Inferior parietal cortex (tissue), 1 donor: ENCODE measurements at regions not wholly inside any gene's neighbourhood (a gene's known extent, or its start where the extent isn't known, plus 50 kb on each side); places are given as distances from the start of the nearest gene placed in this dataset.

Experiments used
- DNase-seq: peaks from one replicate; pipeline ENCODE4 v3.0.0-alpha.2; 2016; ENCODE audit errors: extremely low spot score

GRCh38 chr7:96410126-96410839, 88.4 kb upstream of the SLC25A13 start:
- no peak for DNase-seq

DNA sequence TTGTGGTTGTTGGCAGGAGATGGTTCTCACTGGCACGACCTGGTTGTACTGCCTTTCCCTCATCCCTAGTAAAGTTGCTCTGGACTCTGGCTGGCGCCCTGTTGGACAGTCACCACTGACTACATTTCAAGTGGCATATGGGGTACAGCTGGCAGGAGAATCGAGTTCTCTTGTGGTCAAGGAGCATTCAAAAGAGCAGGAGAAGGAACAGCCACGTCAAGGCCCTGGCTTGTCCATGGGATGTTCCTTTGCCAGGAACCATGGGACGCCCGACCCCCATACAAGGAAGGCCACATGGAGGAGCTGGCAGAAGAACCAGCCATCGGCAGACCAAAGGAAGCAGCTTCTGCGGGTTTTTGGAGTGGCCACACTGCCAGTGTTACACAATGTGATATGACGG, 87.0 kb upstream of the SLC25A13 start:
- no peak for DNase-seq

DNA sequence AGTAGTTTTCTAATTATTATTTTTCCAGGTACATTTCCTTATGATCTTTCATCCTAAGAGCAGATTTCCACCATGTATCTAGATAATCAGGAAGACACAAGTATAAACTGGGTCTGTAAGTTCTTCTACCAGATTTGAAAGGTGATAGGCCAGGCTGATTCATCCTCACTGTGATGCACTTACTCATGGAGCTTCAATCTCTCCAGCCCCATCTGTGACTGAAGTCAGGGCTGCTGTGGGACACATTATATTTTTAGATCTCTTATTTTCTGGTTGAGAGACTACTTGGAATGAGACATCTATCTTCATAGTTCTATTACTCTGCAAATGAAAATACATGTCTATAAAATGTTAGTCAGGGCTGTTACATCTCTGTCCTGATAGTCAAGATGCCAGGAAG, 85.5 kb upstream of the SLC25A13 start:
- DNase-seq, result no peak

- no peak for DNase-seq
Observed at GRCh38 chr7:96402913-96403312, 81.0 kb upstream of the SLC25A13 start.

DNA sequence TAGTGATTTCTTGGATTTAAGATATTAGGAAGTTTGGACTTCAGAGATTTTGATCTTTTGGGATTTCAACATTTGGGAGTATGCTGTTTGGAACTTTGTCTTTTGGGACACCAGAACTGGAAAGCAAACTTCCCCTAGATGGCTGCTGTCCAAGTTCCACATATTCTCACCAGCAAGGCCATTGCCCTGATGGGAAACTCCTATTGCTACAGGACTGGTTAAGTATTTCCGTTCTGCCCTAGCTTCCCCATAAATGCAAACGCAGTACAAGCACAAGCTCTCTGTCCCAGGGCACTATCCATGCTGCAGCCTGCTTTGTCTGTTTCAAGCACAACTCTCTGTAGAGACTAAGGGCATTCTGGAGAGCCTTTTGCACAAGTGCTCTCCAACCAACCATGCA, 79.3 kb upstream of the SLC25A13 start:
- no peak for DNase-seq

DNA sequence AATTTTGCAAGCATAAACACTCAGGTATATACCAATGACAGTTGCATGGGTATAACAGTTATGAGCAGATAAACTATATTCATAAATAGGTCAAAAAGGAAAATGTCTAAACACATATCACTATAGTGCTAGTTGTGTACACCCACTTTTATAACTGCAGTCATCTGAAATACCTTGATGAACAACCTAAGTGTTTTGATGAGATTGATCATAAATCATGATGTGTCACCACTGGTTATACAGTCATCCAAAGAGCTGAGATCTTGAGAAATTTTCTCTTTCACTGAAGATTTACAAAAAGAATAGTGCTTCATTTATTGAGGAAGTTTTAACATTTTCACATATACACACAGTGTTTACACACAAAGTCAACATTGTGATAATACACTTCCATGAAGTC, 78.6 kb upstream of the SLC25A13 start:
- DNase-seq, result no peak

GRCh38 chr7:96400001-96400400, 78.1 kb upstream of the SLC25A13 start:
- DNase-seq, result no peak

- DNase-seq, result no peak
Observed at GRCh38 chr7:96397936-96398598, 76.2 kb upstream of the SLC25A13 start.

DNA sequence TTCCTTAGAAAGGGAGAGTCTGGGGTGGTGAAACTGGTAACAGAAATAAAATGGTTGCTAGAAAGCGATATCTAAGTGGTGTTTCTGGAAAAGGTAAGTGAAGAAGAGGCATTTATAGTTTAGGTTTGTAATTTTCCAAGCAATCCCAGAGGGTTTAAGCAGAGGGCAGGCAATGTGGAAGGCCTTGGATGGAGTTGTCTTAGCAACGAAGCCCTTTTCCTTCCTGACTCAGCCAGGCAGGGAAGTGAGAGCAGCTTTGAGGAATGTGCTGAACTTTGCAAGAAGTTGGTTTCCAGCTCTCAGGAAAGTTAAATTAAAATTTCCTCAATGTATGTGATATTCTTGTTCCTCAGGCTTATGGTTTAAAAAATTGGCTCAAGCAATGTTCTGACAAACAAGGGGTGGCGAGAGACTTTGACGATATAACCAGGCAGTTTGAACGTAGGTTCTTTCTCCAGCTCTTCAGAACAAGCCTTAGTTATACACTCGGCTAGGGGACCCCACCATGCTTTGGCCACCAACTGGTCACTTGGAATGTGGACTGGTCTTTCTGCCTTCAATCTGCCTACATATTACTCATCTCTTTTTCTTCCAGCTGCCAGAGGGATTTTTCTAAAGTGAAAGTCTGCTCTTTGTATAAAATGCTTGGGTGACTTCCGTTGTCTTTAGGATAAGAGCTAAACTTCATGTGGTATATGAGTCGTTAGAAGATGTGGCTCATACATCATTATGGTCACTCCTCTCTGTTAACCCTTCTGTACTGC, 66.9 kb upstream of the SLC25A13 start:
- DNase-seq, result no peak

- DNase-seq, result no peak
Observed at GRCh38 chr7:96388166-96388565, 66.3 kb upstream of the SLC25A13 start.

DNA sequence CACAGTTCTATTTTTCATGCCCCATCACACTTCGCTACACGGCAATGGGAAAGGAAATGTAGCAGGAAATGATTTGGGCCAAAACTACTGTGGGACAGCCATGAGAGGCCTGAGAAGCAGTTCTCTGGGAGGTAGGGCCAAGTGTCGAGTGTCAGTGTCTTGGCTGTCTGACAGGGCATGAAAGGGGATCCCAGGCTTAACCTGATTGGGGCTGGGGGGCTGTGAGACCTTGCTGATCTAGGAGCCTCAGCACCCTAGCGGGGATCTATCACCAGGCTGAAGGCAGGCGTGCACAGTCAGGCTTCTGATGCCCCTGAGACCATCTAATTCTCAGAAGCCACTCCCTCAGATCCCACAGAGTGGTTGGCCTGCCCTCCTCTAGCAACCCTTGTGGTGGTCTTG, 58.2 kb upstream of the SLC25A13 start:
- no peak for DNase-seq

DNA sequence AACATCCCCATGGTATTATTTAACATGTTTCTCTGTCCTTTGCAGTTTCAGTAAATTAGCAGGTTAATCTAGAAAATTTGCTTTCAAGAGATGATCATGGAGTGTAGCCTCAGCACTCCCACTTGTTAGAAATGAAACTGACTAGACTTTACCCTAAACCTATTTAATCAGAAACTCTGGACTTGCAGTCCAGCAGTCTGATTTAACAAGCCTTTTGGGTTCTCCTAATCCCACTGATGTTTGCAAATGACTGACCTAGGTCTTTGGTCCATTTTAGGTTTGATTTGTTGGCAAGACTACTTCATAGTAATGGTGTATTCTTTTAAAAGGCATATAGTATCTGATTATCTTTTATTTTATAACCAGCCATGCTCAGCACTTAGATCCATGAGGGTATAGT, 55.5 kb upstream of the SLC25A13 start:
- DNase-seq, result no peak
